ENCODE measurements at regions not wholly inside any gene's neighbourhood (a gene's known extent, or its start where the extent isn't known, plus 50 kb on each side); places are given as distances from the start of the nearest gene placed in this dataset.

GRCh38 chr6:80501636-80502035 lies 395.2 kb downstream of the BCKDHB start:
- TF ChIP-seq ZNF311 (tag by site-specific recombination; IDR thresholded peaks at IDR 0.05; ENCODE audit: borderline replicate concordance) (no peak), ZNF37A (tag by site-specific recombination; IDR thresholded peaks at IDR 0.05) (no peak), ZBTB26 (tag by site-specific recombination; optimal IDR thresholded peaks at IDR 0.05) (no peak), FEZF1 (tag by site-specific recombination; IDR thresholded peaks at IDR 0.05) (no peak), CTCF (tag by site-specific recombination; IDR thresholded peaks at IDR 0.05) (no peak), ZNF416 (tag by site-specific recombination; IDR thresholded peaks at IDR 0.05) (no peak)
